GM23338 (cell line): ENCODE measurements at regions not wholly inside any gene's neighbourhood (a gene's known extent, or its start where the extent isn't known, plus 50 kb on each side); places are given as distances from the start of the nearest gene placed in this dataset.

Source experiments
- ATAC-seq: fragments of 200-7000 bp; cut with Tn5 transposase; 3 replicates; pipeline ENCODE4 v1.9.1; 2020
- DNase-seq: peaks from one replicate; pipeline ENCODE4 v3.0.0-alpha.2; 2015; ENCODE audit warnings: low spot score
- H2AFZ ChIP-seq: fragments of 200-600 bp; sonication (generic); 2 replicates; pipeline ENCODE4 v1.8.0; 2016; ENCODE audit warnings: antibody characterized with exemption, mild to moderate bottlenecking, moderate library complexity
- H3F3A ChIP-seq: fragments of 200-600 bp; sonication (generic); replicated peaks from 2 replicates; pipeline ENCODE4 v1.8.0; 2017; ENCODE audit warnings: antibody characterized with exemption, mixed run types, low read depth
- H3K27ac ChIP-seq: fragments of 200-600 bp; sonication (generic); 2 replicates; pipeline ENCODE4 v1.6.1; 2016; ENCODE audit warnings: low read depth
- H3K27me3 ChIP-seq: fragments of 200-600 bp; sonication (generic); 2 replicates; pipeline ENCODE4 v1.8.0; 2016; ENCODE audit warnings: mild to moderate bottlenecking, mixed run types, moderate library complexity; ENCODE audit not compliant: insufficient read depth
- H3K36me3 ChIP-seq: fragments of 200-600 bp; sonication (generic); 2 replicates; pipeline ENCODE4 v1.8.0; 2016; ENCODE audit warnings: mild to moderate bottlenecking; ENCODE audit not compliant: insufficient read depth
- H3K4me1 ChIP-seq: fragments of 200-600 bp; sonication (generic); 2 replicates; pipeline ENCODE4 v1.8.0; 2016; ENCODE audit warnings: mild to moderate bottlenecking, moderate library complexity; ENCODE audit not compliant: insufficient read depth
- H3K4me2 ChIP-seq: fragments of 200-600 bp; sonication (generic); 2 replicates; pipeline ENCODE4 v1.7.1; 2017; ENCODE audit warnings: mixed run types
- H3K4me3 ChIP-seq: fragments of 200-600 bp; sonication (generic); 2 replicates; pipeline ENCODE4 v1.6.1; 2016; ENCODE audit warnings: mixed run types
- H3K79me2 ChIP-seq: fragments of 200-600 bp; sonication (generic); replicated peaks from 2 replicates; pipeline ENCODE4 v1.8.0; 2017; ENCODE audit warnings: mild to moderate bottlenecking; ENCODE audit not compliant: insufficient read depth
- H3K9me2 ChIP-seq: fragments of 200-600 bp; sonication (generic); 2 replicates; pipeline ENCODE4 v1.8.0; 2017; ENCODE audit not compliant: insufficient read depth
- H4K20me1 ChIP-seq: fragments of 200-600 bp; sonication (generic); replicated peaks from 2 replicates; pipeline ENCODE4 v1.8.0; 2017; ENCODE audit warnings: mild to moderate bottlenecking; ENCODE audit not compliant: insufficient read depth
- H3K27ac Mint-ChIP-seq: 2 replicates; pipeline ENCODE4 v1.8.0; 2020; ENCODE audit warnings: inconsistent platforms, mild to moderate bottlenecking, moderate library complexity, mixed read lengths
- H3K27me3 Mint-ChIP-seq: 3 replicates; pipeline ENCODE4 v1.8.0; 2022; ENCODE audit warnings: low read depth, mild to moderate bottlenecking, moderate library complexity, mixed read lengths, inconsistent platforms; ENCODE audit not compliant: insufficient read depth, poor library complexity
- H3K36me3 Mint-ChIP-seq: 3 replicates; pipeline ENCODE4 v1.8.0; 2021; ENCODE audit warnings: low read depth, mild to moderate bottlenecking, inconsistent platforms, moderate library complexity, mixed read lengths
- H3K4me1 Mint-ChIP-seq: 3 replicates; pipeline ENCODE4 v1.8.0; 2020; ENCODE audit warnings: mild to moderate bottlenecking, inconsistent platforms, mixed read lengths
- H3K4me3 Mint-ChIP-seq: 3 replicates; pipeline ENCODE4 v1.8.0; 2021; ENCODE audit warnings: moderate library complexity, mild to moderate bottlenecking, inconsistent platforms, mixed read lengths
- H3K9me3 Mint-ChIP-seq: 3 replicates; pipeline ENCODE4 v1.8.0; 2020; ENCODE audit warnings: moderate library complexity, mild to moderate bottlenecking, inconsistent platforms, mixed read lengths
- CREB1 ChIP-seq: fragments of 250-450 bp; sonication (Bioruptor Pico); IDR thresholded peaks from 2 replicates; pipeline ENCODE4 v1.5.0; 2020; ENCODE audit warnings: low read depth, mild to moderate bottlenecking, moderate library complexity
- EZH2 ChIP-seq: fragments of 200-600 bp; sonication (generic); IDR thresholded peaks from one replicate; pipeline ENCODE4 v1.8.0; 2017; ENCODE audit warnings: antibody characterized with exemption, mild to moderate bottlenecking, low read depth; ENCODE audit not compliant: unreplicated experiment
- EZH2phosphoT487 ChIP-seq: fragments of 200-600 bp; sonication (generic); IDR thresholded peaks from one replicate; pipeline ENCODE4 v1.8.1; 2018; ENCODE audit warnings: antibody characterized with exemption; ENCODE audit not compliant: unreplicated experiment
- JUNB ChIP-seq: IDR thresholded peaks from one replicate; pipeline ENCODE4 v1.6.1; 2016; ENCODE audit warnings: antibody characterized with exemption; ENCODE audit not compliant: unreplicated experiment
- NANOG ChIP-seq: IDR thresholded peaks from 2 replicates; pipeline ENCODE4 v1.6.1; 2016; ENCODE audit warnings: antibody characterized with exemption, borderline replicate concordance
- POLR2AphosphoS5 ChIP-seq: IDR thresholded peaks from 2 replicates; pipeline ENCODE4 v1.6.1; 2016; ENCODE audit warnings: antibody characterized with exemption, low read depth
- STAT1 ChIP-seq: IDR thresholded peaks from one replicate; pipeline ENCODE4 v1.6.1; 2016; ENCODE audit warnings: antibody characterized with exemption; ENCODE audit not compliant: unreplicated experiment
- ZNF114 ChIP-seq: fragments of 250-450 bp; sonication (Bioruptor Pico); IDR thresholded peaks from 2 replicates; pipeline ENCODE4 v1.5.0; 2020; ENCODE audit warnings: mild to moderate bottlenecking, moderate library complexity
- ZNF331 ChIP-seq: fragments of 250-450 bp; sonication (Bioruptor Pico); IDR thresholded peaks from 2 replicates; pipeline ENCODE4 v1.5.0; 2020; ENCODE audit warnings: low read depth, mild to moderate bottlenecking, moderate library complexity
- TF ChIP-seq, protein P1 (sequence below): IDR thresholded peaks from one replicate; pipeline ENCODE4 v1.6.1; 2018; ENCODE audit warnings: antibody characterized with exemption; ENCODE audit not compliant: unreplicated experiment
- TF ChIP-seq, protein P2 (sequence below), 2 experiments: fragments of 200-600 bp in 1 of 2; sonication (generic) in 1 of 2; conservative IDR thresholded peaks; 2 replicates each; pipeline versions ENCODE4 v1.5.1 to v1.6.1; 2016 to 2017; ENCODE audit warnings: antibody characterized with exemption in 2 of 2, low read depth in 2 of 2, mild to moderate bottlenecking in 2 of 2, moderate library complexity in 1 of 2
- TF ChIP-seq, protein P3 (sequence below): IDR thresholded peaks from 2 replicates; pipeline ENCODE4 v1.6.1; 2016; ENCODE audit warnings: antibody characterized with exemption

DNA sequence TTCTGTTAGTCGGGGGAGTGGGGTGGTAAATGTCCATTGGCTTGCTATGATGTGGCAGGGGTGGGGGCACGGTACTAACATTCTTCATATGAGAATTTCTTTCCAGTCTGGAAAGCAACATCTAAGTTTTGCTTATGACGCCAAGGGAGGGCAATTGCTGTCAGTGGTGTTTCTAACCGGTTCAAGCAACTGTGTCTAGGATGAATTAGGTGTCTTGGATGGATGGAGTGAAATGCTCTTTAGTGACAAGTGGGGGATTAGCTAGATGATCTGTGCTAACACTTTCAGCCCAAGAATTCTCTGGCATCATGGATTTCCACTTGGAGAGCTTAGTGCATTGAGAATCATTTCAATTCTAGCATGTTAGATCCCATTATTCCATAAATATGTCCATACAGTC lies 262.6 kb upstream of the SORL1-AS1 start:
- Mint-ChIP-seq H3K27me3 (no peaks in the 10 kb centered on the region), H3K36me3 (no peaks in the 10 kb centered on the region), H3K27ac (no peak overlapping the region), H3K4me3 (no peak overlapping the region), H3K4me1 (no peaks in the 10 kb centered on the region), H3K9me3 (peaks cover under 1% of the 10 kb centered on the region; the same call in 2 of the 3 replicates)
- Histone ChIP-seq H3K27me3 (no peaks in the 10 kb centered on the region), H3F3A (no peaks in the 10 kb centered on the region), H3K79me2 (no peaks in the 10 kb centered on the region), H3K27ac (no peak overlapping the region), H3K36me3 (no peaks in the 10 kb centered on the region), H3K4me1 (no peaks in the 10 kb centered on the region), H4K20me1 (no peaks in the 10 kb centered on the region), H3K4me2 (no peak overlapping the region), H3K4me3 (no peak overlapping the region), H2AFZ (no peak overlapping the region), H3K9me2 (peaks cover 8% of the 10 kb centered on the region; the same call in 1 of the 2 replicates)
- DNase-seq (no peak), ATAC-seq (no peak)
- TF ChIP-seq JUNB, result no peak
- TF ChIP-seq, protein P1, sequence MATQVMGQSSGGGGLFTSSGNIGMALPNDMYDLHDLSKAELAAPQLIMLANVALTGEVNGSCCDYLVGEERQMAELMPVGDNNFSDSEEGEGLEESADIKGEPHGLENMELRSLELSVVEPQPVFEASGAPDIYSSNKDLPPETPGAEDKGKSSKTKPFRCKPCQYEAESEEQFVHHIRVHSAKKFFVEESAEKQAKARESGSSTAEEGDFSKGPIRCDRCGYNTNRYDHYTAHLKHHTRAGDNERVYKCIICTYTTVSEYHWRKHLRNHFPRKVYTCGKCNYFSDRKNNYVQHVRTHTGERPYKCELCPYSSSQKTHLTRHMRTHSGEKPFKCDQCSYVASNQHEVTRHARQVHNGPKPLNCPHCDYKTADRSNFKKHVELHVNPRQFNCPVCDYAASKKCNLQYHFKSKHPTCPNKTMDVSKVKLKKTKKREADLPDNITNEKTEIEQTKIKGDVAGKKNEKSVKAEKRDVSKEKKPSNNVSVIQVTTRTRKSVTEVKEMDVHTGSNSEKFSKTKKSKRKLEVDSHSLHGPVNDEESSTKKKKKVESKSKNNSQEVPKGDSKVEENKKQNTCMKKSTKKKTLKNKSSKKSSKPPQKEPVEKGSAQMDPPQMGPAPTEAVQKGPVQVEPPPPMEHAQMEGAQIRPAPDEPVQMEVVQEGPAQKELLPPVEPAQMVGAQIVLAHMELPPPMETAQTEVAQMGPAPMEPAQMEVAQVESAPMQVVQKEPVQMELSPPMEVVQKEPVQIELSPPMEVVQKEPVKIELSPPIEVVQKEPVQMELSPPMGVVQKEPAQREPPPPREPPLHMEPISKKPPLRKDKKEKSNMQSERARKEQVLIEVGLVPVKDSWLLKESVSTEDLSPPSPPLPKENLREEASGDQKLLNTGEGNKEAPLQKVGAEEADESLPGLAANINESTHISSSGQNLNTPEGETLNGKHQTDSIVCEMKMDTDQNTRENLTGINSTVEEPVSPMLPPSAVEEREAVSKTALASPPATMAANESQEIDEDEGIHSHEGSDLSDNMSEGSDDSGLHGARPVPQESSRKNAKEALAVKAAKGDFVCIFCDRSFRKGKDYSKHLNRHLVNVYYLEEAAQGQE, result no peak
- no peak for TF ChIP-seq ZNF331
- TF ChIP-seq POLR2AphosphoS5, result no peak
- no peak for TF ChIP-seq NANOG
- no peak for TF ChIP-seq STAT1
- no peak for TF ChIP-seq EZH2phosphoT487
- TF ChIP-seq CREB1 (CRISPR knock-in tag), result no peak

- no peaks in the 10 kb centered on the region for H3K36me3 ChIP-seq
- Mint-ChIP-seq H3K36me3 (no peaks in the 10 kb centered on the region), H3K9me3 (no peaks in the 10 kb centered on the region), H3K4me3 (no peak overlapping the region), H3K27me3 (no peaks in the 10 kb centered on the region), H3K4me1 (no peaks in the 10 kb centered on the region), H3K27ac (no peak overlapping the region)
- no peaks in the 10 kb centered on the region for H3K27me3 ChIP-seq
- ATAC-seq, result no peak
- H3K4me2 ChIP-seq, result no peak overlapping the region
- H3K27ac ChIP-seq, result no peak overlapping the region
- no peak overlapping the region for H2AFZ ChIP-seq
- no peaks in the 10 kb centered on the region for H3K79me2 ChIP-seq
- no peaks in the 10 kb centered on the region for H3F3A ChIP-seq
- H3K4me3 ChIP-seq, result no peak overlapping the region
- H3K4me1 ChIP-seq, result no peaks in the 10 kb centered on the region
- no peak for DNase-seq
- H3K9me2 ChIP-seq, result peaks cover 5% of the 10 kb centered on the region; the same call in 1 of the 2 replicates
- H4K20me1 ChIP-seq, result no peaks in the 10 kb centered on the region
- TF ChIP-seq, protein P2, sequence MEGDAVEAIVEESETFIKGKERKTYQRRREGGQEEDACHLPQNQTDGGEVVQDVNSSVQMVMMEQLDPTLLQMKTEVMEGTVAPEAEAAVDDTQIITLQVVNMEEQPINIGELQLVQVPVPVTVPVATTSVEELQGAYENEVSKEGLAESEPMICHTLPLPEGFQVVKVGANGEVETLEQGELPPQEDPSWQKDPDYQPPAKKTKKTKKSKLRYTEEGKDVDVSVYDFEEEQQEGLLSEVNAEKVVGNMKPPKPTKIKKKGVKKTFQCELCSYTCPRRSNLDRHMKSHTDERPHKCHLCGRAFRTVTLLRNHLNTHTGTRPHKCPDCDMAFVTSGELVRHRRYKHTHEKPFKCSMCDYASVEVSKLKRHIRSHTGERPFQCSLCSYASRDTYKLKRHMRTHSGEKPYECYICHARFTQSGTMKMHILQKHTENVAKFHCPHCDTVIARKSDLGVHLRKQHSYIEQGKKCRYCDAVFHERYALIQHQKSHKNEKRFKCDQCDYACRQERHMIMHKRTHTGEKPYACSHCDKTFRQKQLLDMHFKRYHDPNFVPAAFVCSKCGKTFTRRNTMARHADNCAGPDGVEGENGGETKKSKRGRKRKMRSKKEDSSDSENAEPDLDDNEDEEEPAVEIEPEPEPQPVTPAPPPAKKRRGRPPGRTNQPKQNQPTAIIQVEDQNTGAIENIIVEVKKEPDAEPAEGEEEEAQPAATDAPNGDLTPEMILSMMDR (conservative IDR thresholded peaks at IDR 0.05; ENCODE audit: low read depth in 2 of 2), result no peak
- TF ChIP-seq EZH2phosphoT487, result no peak
- no peak for TF ChIP-seq NANOG
- TF ChIP-seq STAT1, result no peak
- TF ChIP-seq ZNF331, result no peak
- TF ChIP-seq, protein P1, result no peak
- no peak for TF ChIP-seq ZNF114 (CRISPR knock-in tag)
- TF ChIP-seq POLR2AphosphoS5, result no peak
- TF ChIP-seq EZH2, result no peak
- no peak for TF ChIP-seq CREB1 (CRISPR knock-in tag)
- TF ChIP-seq JUNB, result no peak
- TF ChIP-seq, protein P3, sequence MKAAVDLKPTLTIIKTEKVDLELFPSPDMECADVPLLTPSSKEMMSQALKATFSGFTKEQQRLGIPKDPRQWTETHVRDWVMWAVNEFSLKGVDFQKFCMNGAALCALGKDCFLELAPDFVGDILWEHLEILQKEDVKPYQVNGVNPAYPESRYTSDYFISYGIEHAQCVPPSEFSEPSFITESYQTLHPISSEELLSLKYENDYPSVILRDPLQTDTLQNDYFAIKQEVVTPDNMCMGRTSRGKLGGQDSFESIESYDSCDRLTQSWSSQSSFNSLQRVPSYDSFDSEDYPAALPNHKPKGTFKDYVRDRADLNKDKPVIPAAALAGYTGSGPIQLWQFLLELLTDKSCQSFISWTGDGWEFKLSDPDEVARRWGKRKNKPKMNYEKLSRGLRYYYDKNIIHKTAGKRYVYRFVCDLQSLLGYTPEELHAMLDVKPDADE, result no peak
Measured at GRCh38 chr11:121714351-121714750, 261.6 kb upstream of the SORL1-AS1 start.
